ENCODE measurements at regions not wholly inside any gene's neighbourhood (a gene's known extent, or its start where the extent isn't known, plus 50 kb on each side); places are given as distances from the start of the nearest gene placed in this dataset.

DNA sequence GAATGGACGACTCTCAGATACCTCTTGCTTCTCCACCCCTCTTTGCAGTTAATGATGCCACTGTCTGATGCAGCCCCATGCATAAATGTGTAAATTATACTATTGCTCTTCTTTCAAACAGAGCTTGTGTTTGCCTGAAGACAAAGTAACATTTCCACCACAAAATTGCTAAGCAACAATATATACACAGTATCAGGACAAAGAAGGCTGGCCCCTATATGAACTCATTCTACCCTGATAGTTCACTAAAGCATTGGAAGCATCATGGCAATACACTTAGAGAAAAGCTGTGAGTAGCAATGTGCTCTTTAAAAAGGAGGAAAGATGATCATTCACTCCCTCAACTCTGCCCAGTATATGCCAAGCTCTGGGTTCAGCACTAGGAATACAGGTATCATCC, 427.0 kb upstream of the CPEB2 start:
- in situ Hi-C loops (cut with MboI; ENCODE audit: low pct_unique_long_range_greater_than_20kb, low sequenced_read_pairs) = no loop called here
- DNase-seq = no peak

GRCh38 chr4:14575919-14576318, 426.4 kb upstream of the CPEB2 start:
- DNase-seq = no peak
- in situ Hi-C loops (cut with MboI; ENCODE audit: low pct_unique_long_range_greater_than_20kb, low sequenced_read_pairs) = no loop called here

- no peak for DNase-seq
- in situ Hi-C loops (cut with MboI; ENCODE audit: low pct_unique_long_range_greater_than_20kb, low sequenced_read_pairs) = no loop called here
Observed at GRCh38 chr4:14580061-14580460, 422.2 kb upstream of the CPEB2 start.

DNA sequence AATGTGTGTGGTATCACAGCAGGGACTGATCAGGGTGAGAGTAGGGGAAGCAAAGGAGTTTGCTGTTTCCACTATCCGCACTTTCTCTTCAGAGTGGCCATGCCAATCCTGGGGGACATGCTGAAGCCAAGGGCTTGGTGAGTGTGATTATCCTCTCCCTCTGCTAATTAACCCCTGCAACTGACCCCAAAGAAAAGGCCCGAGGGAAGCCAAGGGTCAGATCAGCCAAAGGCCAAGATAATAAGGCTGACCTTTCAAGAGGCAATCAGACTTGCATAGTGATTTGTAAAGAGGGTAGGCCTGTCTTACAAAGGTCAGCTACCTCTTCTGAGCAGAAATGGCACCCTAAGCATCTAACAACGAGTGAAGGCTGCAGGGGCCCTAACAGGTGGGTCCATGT, 420.5 kb upstream of the CPEB2 start:
- no peak for DNase-seq
- in situ Hi-C loops (cut with MboI; ENCODE audit: low pct_unique_long_range_greater_than_20kb, low sequenced_read_pairs) = no loop called here

GRCh38 chr4:14582677-14583076, 419.6 kb upstream of the CPEB2 start:
- in situ Hi-C loops (cut with MboI; ENCODE audit: low pct_unique_long_range_greater_than_20kb, low sequenced_read_pairs) = no loop called here

DNA sequence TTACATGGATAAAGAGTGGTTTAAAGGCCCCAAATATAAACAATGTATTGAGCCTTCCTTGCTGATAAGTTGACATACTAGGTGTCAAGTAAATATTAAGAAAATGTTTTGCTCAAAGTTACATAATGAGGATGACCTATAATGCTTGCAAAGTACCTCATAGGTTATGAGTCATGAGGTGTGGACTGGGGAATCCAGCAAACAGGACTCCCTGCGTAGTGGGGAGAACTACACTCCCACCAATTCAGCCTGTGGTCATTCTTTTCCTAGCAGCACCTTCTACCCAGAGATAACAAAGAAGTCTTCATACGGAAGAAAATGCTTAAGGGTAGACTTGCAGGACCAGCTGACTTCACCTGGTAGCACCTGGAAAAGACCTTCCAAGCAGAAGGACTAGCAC, 418.9 kb upstream of the CPEB2 start:
- no peak for DNase-seq
- in situ Hi-C loops (cut with MboI; ENCODE audit: low pct_unique_long_range_greater_than_20kb, low sequenced_read_pairs) = no loop called here

More at GRCh38 chr4:14582677-14583076, 419.6 kb upstream of the CPEB2 start:
- DNase-seq = no peak

DNA sequence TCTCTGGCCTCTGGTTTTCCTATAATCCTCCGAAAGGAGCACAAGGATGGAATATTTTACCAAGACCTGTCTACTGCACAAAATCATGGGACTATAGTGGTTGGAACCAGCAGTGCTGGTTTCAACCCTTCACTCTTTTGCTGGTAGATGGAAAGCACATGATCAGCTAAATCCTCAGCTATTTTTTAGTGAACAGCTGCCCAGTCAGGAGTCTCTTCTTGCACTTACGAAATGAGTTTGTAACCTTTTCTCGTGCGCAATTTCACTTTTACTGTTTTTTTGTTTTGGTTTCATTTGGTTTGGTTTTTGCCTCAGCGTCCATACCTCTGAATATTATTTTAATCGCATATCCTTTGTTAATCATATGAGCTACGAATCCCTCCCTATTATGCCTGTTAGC, 418.5 kb upstream of the CPEB2 start:
- DNase-seq = no peak
- in situ Hi-C loops (cut with MboI; ENCODE audit: low pct_unique_long_range_greater_than_20kb, low sequenced_read_pairs) = no loop called here

GRCh38 chr4:14592950-14593349, 409.3 kb upstream of the CPEB2 start:
- no peak for DNase-seq
- in situ Hi-C loops (cut with MboI; ENCODE audit: low pct_unique_long_range_greater_than_20kb, low sequenced_read_pairs) = no loop called here

DNA sequence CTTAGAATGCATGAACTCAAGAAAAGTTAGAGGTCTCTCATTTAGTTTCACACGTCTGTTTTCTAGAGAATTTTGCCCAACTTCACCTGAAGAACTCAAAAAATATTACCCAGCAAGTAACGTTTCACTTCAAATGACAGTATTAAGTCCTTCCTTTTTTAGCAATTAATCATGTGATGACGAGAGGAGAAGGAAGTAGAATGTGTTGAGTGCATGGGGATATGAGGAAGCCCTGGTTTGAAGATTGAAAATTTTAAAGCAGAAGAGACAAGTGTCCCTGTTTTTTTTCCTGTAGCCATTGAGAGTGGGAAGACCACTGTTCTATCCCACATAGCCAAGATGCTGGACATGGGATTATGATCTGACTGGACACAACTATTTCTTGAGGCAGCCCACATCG, 406.3 kb upstream of the CPEB2 start:
- no peak for DNase-seq
- in situ Hi-C loops (cut with MboI; ENCODE audit: low pct_unique_long_range_greater_than_20kb, low sequenced_read_pairs) = no loop called here

GRCh38 chr4:14596437-14596836, 405.8 kb upstream of the CPEB2 start:
- in situ Hi-C loops (cut with MboI; ENCODE audit: low pct_unique_long_range_greater_than_20kb, low sequenced_read_pairs) = no loop called here
- DNase-seq = no peak

GRCh38 chr4:14596904-14597303, 405.4 kb upstream of the CPEB2 start:
- in situ Hi-C loops (cut with MboI; ENCODE audit: low pct_unique_long_range_greater_than_20kb, low sequenced_read_pairs) = no loop called here
- no peak for DNase-seq

DNA sequence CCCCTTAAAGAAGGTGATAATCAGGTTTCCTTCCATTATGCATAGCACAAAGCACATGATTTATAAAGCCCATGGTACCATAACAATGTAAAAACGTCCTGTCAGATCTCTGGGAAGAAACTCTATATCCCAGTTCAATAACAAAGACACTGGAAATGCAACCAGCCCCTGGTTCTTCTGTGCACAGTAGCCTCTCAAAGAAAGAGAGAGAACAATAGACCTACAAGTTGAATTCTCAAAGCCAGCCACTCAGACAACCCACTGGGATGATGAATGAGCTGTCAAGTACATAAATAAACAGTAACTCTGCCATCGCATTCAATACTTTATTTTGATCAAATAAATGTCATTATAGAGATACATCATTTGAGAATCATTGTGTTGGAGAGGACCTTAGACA, 400.1 kb upstream of the CPEB2 start:
- in situ Hi-C loops (cut with MboI; ENCODE audit: low pct_unique_long_range_greater_than_20kb, low sequenced_read_pairs) = no loop called here
- DNase-seq = no peak

DNA sequence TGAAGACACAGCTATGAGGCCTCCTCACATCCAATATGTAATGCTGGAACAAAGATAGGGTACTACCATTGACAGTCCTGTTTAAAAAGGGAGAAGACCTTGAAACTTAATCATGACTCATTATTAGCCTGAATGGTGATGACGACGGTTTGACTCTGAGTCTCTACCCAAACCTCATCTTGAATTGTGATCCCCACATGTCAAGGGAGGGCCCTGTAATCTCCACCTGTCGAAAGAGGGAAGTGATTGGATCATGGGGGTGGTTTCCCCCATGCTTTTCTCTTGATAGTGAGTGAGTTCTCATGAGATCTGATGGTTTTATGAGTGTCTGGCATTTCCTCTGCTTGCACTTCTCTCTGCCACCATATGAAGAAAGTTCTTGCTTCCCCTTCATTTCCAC, 395.3 kb upstream of the CPEB2 start:
- in situ Hi-C loops (cut with MboI; ENCODE audit: low pct_unique_long_range_greater_than_20kb, low sequenced_read_pairs) = no loop called here

GRCh38 chr4:14607578-14607977, 394.7 kb upstream of the CPEB2 start:
- in situ Hi-C loops (cut with MboI; ENCODE audit: low pct_unique_long_range_greater_than_20kb, low sequenced_read_pairs) = no loop called here
- no peak for DNase-seq

More for the DNA sequence above, 395.3 kb upstream of the CPEB2 start:
- peak; percentile 0 for DNase-seq

DNA sequence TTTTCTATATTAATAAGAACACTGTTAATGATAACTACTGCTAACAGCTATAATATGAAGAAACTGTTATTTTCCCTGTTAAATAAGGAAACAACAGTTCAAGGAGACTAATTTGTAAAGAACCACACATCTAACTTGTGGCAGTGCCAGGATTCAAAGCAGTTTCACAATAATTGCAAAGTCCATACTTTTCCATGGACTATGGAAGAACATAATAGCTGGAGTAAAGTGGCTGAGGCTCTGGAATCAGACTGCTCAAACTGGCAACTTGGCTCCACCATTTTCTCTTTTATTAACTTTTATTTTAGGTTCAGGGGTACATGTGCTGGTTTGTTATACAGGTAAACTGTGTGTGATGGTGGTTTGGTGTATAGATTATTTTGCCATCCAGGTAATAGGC, 393.7 kb upstream of the CPEB2 start:
- in situ Hi-C loops (cut with MboI; ENCODE audit: low pct_unique_long_range_greater_than_20kb, low sequenced_read_pairs) = no loop called here
- no peak for DNase-seq

GRCh38 chr4:14614840-14615239, 387.4 kb upstream of the CPEB2 start:
- in situ Hi-C loops (cut with MboI; ENCODE audit: low pct_unique_long_range_greater_than_20kb, low sequenced_read_pairs) = no loop called here
- no peak for DNase-seq

GRCh38 chr4:14615671-14616070, 386.6 kb upstream of the CPEB2 start:
- DNase-seq = peak; percentile 4
- in situ Hi-C loops (cut with MboI; ENCODE audit: low pct_unique_long_range_greater_than_20kb, low sequenced_read_pairs) = no loop called here

- no peak for DNase-seq
- in situ Hi-C loops (cut with MboI; ENCODE audit: low pct_unique_long_range_greater_than_20kb, low sequenced_read_pairs) = no loop called here
Observed at GRCh38 chr4:14620567-14621141, 381.6 kb upstream of the CPEB2 start.

DNA sequence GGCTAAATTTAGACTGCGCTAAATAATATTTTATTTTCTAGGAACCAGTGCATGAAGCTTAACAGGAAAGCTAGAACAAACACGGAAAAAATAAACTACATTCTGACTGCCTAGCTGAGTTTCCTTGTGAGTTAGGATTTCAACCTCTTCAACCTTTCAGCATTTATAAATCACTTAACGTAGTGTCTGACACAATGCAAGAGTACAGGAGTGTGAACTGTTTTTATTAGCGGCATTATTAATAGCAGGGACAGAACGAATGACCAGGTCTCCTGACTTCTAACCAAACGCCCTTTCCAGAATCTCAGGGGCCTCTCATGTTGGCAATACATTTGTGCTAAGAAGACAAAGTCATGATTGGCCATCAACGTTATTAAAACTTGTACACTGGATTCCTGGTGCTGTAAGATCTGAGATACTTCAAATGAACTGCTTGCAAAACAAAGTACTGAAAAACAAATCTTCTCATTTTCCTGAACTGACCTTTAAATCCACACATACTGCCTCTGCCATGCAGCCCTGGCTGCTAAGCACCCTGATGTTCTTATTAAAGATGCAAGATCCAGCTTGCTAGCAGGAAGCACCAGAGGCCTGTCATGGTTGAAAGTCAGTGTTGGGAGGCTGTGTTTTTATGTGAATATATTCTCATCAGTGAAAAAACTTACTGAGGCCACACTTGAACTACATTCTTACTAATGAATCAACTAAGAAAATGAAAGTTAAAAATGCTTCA, 380.4 kb upstream of the CPEB2 start:
- DNase-seq = no peak
- in situ Hi-C loops (cut with MboI; ENCODE audit: low pct_unique_long_range_greater_than_20kb, low sequenced_read_pairs) = no loop called here

- DNase-seq = no peak
- in situ Hi-C loops (cut with MboI; ENCODE audit: low pct_unique_long_range_greater_than_20kb, low sequenced_read_pairs) = no loop called here
Observed at GRCh38 chr4:14627038-14627437, 375.2 kb upstream of the CPEB2 start.

- in situ Hi-C loops (cut with MboI; ENCODE audit: low pct_unique_long_range_greater_than_20kb, low sequenced_read_pairs) = no loop called here
- DNase-seq = no peak
Observed at GRCh38 chr4:14631806-14632440, 370.4 kb upstream of the CPEB2 start.

Measured in KBM-7 (cell line).